ENCODE measurements at regions not wholly inside any gene's neighbourhood (a gene's known extent, or its start where the extent isn't known, plus 50 kb on each side); places are given as distances from the start of the nearest gene placed in this dataset.

DNA sequence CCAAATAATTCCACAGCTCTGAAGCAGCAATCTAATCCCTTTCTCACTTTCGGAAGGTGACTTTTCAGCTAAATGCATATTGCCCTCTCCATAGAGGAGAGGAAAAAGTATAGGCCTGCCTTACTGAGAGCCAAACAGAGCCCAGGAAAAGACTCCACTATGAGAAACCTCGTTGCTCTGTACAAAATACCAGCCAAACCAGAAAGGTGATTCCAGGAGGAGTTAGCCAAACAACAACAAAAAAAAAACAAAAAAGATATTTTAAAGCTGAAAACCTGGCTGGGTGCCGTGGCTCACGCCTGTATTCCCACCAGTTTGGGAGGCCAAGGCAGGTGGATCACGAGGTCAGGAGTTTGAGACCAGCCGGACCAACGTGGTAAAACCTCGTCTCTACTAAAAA, 70.5 kb downstream of the HOXA1 start:
- TF ChIP-seq, protein P1, sequence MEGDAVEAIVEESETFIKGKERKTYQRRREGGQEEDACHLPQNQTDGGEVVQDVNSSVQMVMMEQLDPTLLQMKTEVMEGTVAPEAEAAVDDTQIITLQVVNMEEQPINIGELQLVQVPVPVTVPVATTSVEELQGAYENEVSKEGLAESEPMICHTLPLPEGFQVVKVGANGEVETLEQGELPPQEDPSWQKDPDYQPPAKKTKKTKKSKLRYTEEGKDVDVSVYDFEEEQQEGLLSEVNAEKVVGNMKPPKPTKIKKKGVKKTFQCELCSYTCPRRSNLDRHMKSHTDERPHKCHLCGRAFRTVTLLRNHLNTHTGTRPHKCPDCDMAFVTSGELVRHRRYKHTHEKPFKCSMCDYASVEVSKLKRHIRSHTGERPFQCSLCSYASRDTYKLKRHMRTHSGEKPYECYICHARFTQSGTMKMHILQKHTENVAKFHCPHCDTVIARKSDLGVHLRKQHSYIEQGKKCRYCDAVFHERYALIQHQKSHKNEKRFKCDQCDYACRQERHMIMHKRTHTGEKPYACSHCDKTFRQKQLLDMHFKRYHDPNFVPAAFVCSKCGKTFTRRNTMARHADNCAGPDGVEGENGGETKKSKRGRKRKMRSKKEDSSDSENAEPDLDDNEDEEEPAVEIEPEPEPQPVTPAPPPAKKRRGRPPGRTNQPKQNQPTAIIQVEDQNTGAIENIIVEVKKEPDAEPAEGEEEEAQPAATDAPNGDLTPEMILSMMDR (IDR thresholded peaks at IDR 0.05): no peak
- TF ChIP-seq POLR2A (IDR thresholded peaks at IDR 0.05): no peak
